IMR-90 (cell line): ENCODE measurements at regions not wholly inside any gene's neighbourhood (a gene's known extent, or its start where the extent isn't known, plus 50 kb on each side); places are given as distances from the start of the nearest gene placed in this dataset.

Experiments
- ATAC-seq: fragments of 200-7000 bp; cut with Tn5 transposase; 2 replicates; pipeline ENCODE4 v1.9.1; 2020; ENCODE audit warnings: low read depth, mild to moderate bottlenecking, moderate library complexity
- BruUV-seq: library from RNA; stranded (reverse); fragments of 400-500 nt; replicated peaks from 2 replicates; lab custom pipeline; 2021; lab: Mats Ljungman, UMichigan
- CTCF ChIA-PET: fragments of 300-600 bp; formaldehyde crosslinking; extraction: SDS; loops from one replicate; lab custom pipeline; 2021; ENCODE audit warnings: antibody characterized with exemption; lab: Yijun Ruan, JAX
- POLR2A ChIA-PET: fragments of 300-600 bp; sonication (Branson Sonifier 250); formaldehyde crosslinking; loops from one replicate; lab custom pipeline; 2022; ENCODE audit warnings: antibody characterized with exemption; ENCODE audit not compliant: unreplicated experiment; lab: Charles Lee
- DNase-seq: peaks from one replicate; pipeline ENCODE4 v3.0.0; 2013
- H2AFZ ChIP-seq: replicated peaks from 2 replicates; pipeline ENCODE3; 2013; ENCODE audit warnings: low read length, mild to moderate bottlenecking; ENCODE audit not compliant: poor library complexity
- H2AK5ac ChIP-seq: 2 replicates; pipeline ENCODE4 v1.6.1; 2013; ENCODE audit warnings: low read depth, low read length, inconsistent platforms
- H2AK9ac ChIP-seq: replicated peaks from 2 replicates; pipeline ENCODE3; 2013; ENCODE audit warnings: mild to moderate bottlenecking, low read depth, low read length, moderate library complexity; ENCODE audit not compliant: poor library complexity
- H2BK120ac ChIP-seq: 2 replicates; pipeline ENCODE4 v1.6.1; 2013; ENCODE audit warnings: low read depth, low read length, inconsistent platforms
- H2BK15ac ChIP-seq: 3 replicates; pipeline ENCODE4 v1.6.1; 2013; ENCODE audit warnings: low read depth, low read length, inconsistent platforms
- H2BK20ac ChIP-seq: 2 replicates; pipeline ENCODE4 v1.6.1; 2013; ENCODE audit warnings: low read depth, mild to moderate bottlenecking, inconsistent platforms, low read length, moderate library complexity
- H2BK5ac ChIP-seq: 2 replicates; pipeline ENCODE4 v1.6.1; 2013; ENCODE audit warnings: mild to moderate bottlenecking, low read depth, low read length, inconsistent platforms; ENCODE audit not compliant: poor library complexity, severe bottlenecking
- H3K14ac ChIP-seq: replicated peaks from 2 replicates; pipeline ENCODE4 v1.6.1; 2013; ENCODE audit warnings: low read depth, low read length, inconsistent platforms
- H3K18ac ChIP-seq: 2 replicates; pipeline ENCODE4 v1.6.1; 2013; ENCODE audit warnings: low read depth, low read length, control low read depth
- H3K23ac ChIP-seq: 2 replicates; pipeline ENCODE4 v1.6.1; 2013; ENCODE audit warnings: low read depth, low read length, inconsistent platforms
- H3K27ac ChIP-seq: 2 replicates; pipeline ENCODE4 v1.5.1; 2013; ENCODE audit warnings: mild to moderate bottlenecking, control low read depth, low read length; ENCODE audit not compliant: insufficient read depth
- H3K27me3 ChIP-seq: 2 replicates; pipeline ENCODE4 v1.6.1; 2013; ENCODE audit warnings: low read length; ENCODE audit not compliant: control insufficient read depth, insufficient read depth
- H3K36me3 ChIP-seq: 2 replicates; pipeline ENCODE4 v1.6.1; 2013; ENCODE audit warnings: low read length, mixed read lengths; ENCODE audit not compliant: control insufficient read depth, insufficient read depth
- H3K4ac ChIP-seq: 2 replicates; pipeline ENCODE4 v1.6.1; 2013; ENCODE audit warnings: low read depth, low read length, inconsistent platforms
- H3K4me1 ChIP-seq: 2 replicates; pipeline ENCODE4 v1.6.1; 2013; ENCODE audit warnings: low read length, mixed read lengths; ENCODE audit not compliant: control insufficient read depth, insufficient read depth
- H3K4me2 ChIP-seq: 2 replicates; pipeline ENCODE4 v1.6.1; 2013; ENCODE audit warnings: low read depth, mild to moderate bottlenecking, control low read depth, low read length, moderate library complexity
- H3K4me3 ChIP-seq: 2 replicates; pipeline ENCODE4 v1.5.1; 2013; ENCODE audit warnings: low read depth, mild to moderate bottlenecking, control low read depth, low read length, moderate library complexity; ENCODE audit not compliant: insufficient read depth
- H3K56ac ChIP-seq: 2 replicates; pipeline ENCODE4 v1.6.1; 2013; ENCODE audit warnings: low read length, inconsistent platforms; ENCODE audit not compliant: insufficient read depth; ENCODE audit errors: extremely low read depth
- H3K79me1 ChIP-seq, 2 experiments: 2 replicates each; pipeline ENCODE4 v1.6.1; 2013; ENCODE audit warnings: low read length in 2 of 2, inconsistent platforms in 1 of 2, low read depth in 1 of 2
- H3K9ac ChIP-seq: 2 replicates; pipeline ENCODE4 v1.6.1; 2013; ENCODE audit warnings: low read depth, low read length, control low read depth
- H3K9me1 ChIP-seq: 2 replicates; pipeline ENCODE4 v1.6.1; 2013; ENCODE audit warnings: low read length, inconsistent platforms; ENCODE audit not compliant: insufficient read depth
- H3K9me3 ChIP-seq: 2 replicates; pipeline ENCODE4 v1.6.1; 2013; ENCODE audit warnings: low read length; ENCODE audit not compliant: control insufficient read depth, insufficient read depth
- H4K20me1 ChIP-seq: 2 replicates; pipeline ENCODE4 v1.6.1; 2013; ENCODE audit warnings: low read length, inconsistent platforms; ENCODE audit not compliant: insufficient read depth
- H4K5ac ChIP-seq: 2 replicates; pipeline ENCODE4 v1.6.1; 2013; ENCODE audit warnings: mild to moderate bottlenecking, low read depth, low read length, control low read depth
- H4K8ac ChIP-seq, 2 experiments: 2 replicates each; pipeline ENCODE4 v1.6.1; 2013; ENCODE audit warnings: low read depth in 2 of 2, low read length in 2 of 2, control low read depth in 1 of 2, inconsistent platforms in 1 of 2
- H4K91ac ChIP-seq: 2 replicates; pipeline ENCODE4 v1.6.1; 2013; ENCODE audit warnings: low read depth, low read length, inconsistent platforms; ENCODE audit not compliant: insufficient read depth
- CEBPB ChIP-seq: IDR thresholded peaks from 2 replicates; pipeline ENCODE4 v1.6.1; 2012; ENCODE audit warnings: low read depth, low read length, improper control_type of control experiment
- CHD1 ChIP-seq: IDR thresholded peaks from 2 replicates; pipeline ENCODE4 v1.6.1; 2012; ENCODE audit warnings: low read depth, low read length, improper control_type of control experiment
- ELK1 ChIP-seq: fragments of 150-350 bp; IDR thresholded peaks from 2 replicates; pipeline ENCODE4 v1.6.1; 2016; ENCODE audit warnings: low read depth, mild to moderate bottlenecking, low read length, moderate library complexity, borderline replicate concordance
- FOS ChIP-seq: fragments of 150-350 bp; IDR thresholded peaks from 2 replicates; pipeline ENCODE4 v1.6.1; 2016; ENCODE audit warnings: low read depth, low read length
- MAFK ChIP-seq: IDR thresholded peaks from 2 replicates; pipeline ENCODE4 v1.6.1; 2012; ENCODE audit warnings: low read depth, low read length, improper control_type of control experiment
- MAZ ChIP-seq: IDR thresholded peaks from 2 replicates; pipeline ENCODE4 v1.6.1; 2012; ENCODE audit warnings: low read depth, mild to moderate bottlenecking, low read length, improper control_type of control experiment, moderate library complexity, borderline replicate concordance
- NFE2L2 ChIP-seq: fragments of 150-350 bp; IDR thresholded peaks from 2 replicates; pipeline ENCODE4 v1.6.1; 2016; ENCODE audit warnings: low read depth, mild to moderate bottlenecking, low read length
- RAD21 ChIP-seq: IDR thresholded peaks from 2 replicates; pipeline ENCODE4 v1.6.1; 2012; ENCODE audit warnings: low read length, improper control_type of control experiment
- RFX5 ChIP-seq: IDR thresholded peaks from 2 replicates; pipeline ENCODE4 v1.8.0; 2012; ENCODE audit warnings: low read depth, mild to moderate bottlenecking, low read length, moderate library complexity
- SMC3 ChIP-seq: fragments of 150-350 bp; IDR thresholded peaks from 2 replicates; pipeline ENCODE4 v1.6.1; 2016; ENCODE audit warnings: low read depth, mild to moderate bottlenecking, antibody characterized with exemption, low read length, moderate library complexity
- USF2 ChIP-seq: fragments of 150-350 bp; IDR thresholded peaks from 2 replicates; pipeline ENCODE4 v1.6.1; 2017; ENCODE audit warnings: mild to moderate bottlenecking, antibody characterized with exemption, low read length, low read depth
- WGBS, 2 experiments: methylation state at CpG; one replicate each; pipeline versions ENCODE4 v1.1.5 to v1.1.7; 2013; ENCODE audit warnings: missing lambda C conversion rate in 2 of 2; ENCODE audit not compliant: insufficient read length in 1 of 2; ENCODE audit errors: extremely low coverage in 2 of 2; 5-methylcytosine and 5-hydroxymethylcytosine counted together
- dilution Hi-C: fragments of 300-500 bp; cut with HindIII; formaldehyde crosslinking; loops from one replicate; pipeline ENCODE4 v1.14.3; 2018; ENCODE audit warnings: low sequenced_read_pairs; ENCODE audit not compliant: unreplicated experiment
- in situ Hi-C: fragments of 300-500 bp; cut with MboI; formaldehyde crosslinking; loops from 3 replicates; pipeline ENCODE4 v1.14.3; 2019; ENCODE audit warnings: low sequenced_read_pairs, inconsistent platforms, mixed read lengths
- intact Hi-C: fragments of 100-400 bp; cut with micrococcal nuclease; formaldehyde crosslinking; loops from 2 replicates; pipeline ENCODE4 v1.10.0; 2022
- TF ChIP-seq, protein P1 (sequence below): conservative IDR thresholded peaks from 2 replicates; pipeline ENCODE4 v1.5.1; 2012; ENCODE audit warnings: mild to moderate bottlenecking, low read depth, low read length, improper control_type of control experiment

DNA sequence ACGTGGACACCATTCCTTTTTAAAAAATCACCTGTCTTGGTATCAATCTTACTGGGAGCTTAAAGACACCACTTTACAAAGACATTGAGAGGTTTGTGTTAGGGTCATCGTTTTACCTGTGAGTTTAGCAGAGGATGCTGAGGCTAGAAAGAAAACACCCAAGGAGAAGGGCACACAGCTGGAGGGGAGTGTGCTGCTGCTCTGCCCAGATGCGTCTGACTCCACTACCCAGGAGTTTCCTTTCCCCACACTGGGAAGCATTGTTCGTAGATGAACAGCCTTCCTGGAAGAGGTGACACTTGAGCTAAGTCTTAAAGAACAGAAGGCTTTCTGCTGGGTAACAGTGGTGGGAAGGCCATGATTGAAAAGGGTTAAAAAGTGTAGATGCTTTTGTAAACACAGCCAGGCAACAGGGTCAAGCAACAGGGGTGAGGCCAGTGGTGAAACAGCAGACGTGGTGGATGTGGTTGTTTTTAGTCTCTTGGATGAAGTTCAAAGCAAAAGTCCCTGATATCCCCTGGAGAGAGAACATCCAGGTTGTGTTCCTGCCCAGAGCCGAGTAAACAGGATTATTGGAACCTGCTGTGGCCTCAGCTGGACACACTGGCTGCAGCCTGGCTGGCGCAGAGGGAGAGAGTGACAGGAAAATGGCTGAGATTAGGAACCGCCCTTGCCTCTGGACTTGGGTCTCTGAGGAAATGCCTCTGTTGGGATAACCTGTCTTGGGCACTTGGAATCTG, 198.6 kb upstream of the JUN start:
- Histone ChIP-seq H3K27me3 (no peaks in the 10 kb centered on the region; the same call in 1 of the 2 replicates), H3K4me3 (no peak overlapping the region), H3K14ac (0 out of 2 replicates have a peak overlapping the region, but pooled peaks have one; percentile 31), H2AK5ac (no peak overlapping the region), H3K4ac (no peak overlapping the region), H3K23ac (no peak overlapping the region), H4K91ac (no peak overlapping the region), H3K9ac (no peak overlapping the region), H4K20me1 (no peaks in the 10 kb centered on the region), H3K79me1 (no peaks in the 10 kb centered on the region), H2BK20ac (no peak overlapping the region), H3K4me1 (peaks cover 7% of the 10 kb centered on the region; the same call in 1 of the 2 replicates), H3K56ac (no peak overlapping the region), H3K27ac (no peak overlapping the region), H3K4me2 (no peak overlapping the region), H2BK15ac (no peak overlapping the region), H2AFZ (peak overlapping the region; percentile 5), H4K5ac (peak overlapping the region; percentile 19; the same call in 1 of the 2 replicates), H4K8ac (no peak overlapping the region), H2BK5ac (no peak overlapping the region), H3K36me3 (no peaks in the 10 kb centered on the region), H3K9me3 (no peaks in the 10 kb centered on the region), H3K9me1 (no peaks in the 10 kb centered on the region), H2BK120ac (no peak overlapping the region), H3K18ac (no peak overlapping the region; the same call in 1 of the 2 replicates), H2AK9ac (no peak overlapping the region)
- ChIA-PET POLR2A (no interaction called here), CTCF (no interaction called here)
- TF ChIP-seq RFX5 (no peak), FOS (no peak), USF2 (no peak), ELK1 (no peak), RAD21 (no peak), MAZ (no peak), CHD1 (no peak), MAFK (no peak), SMC3 (no peak), NFE2L2 (no peak), CEBPB (no peak)
- TF ChIP-seq, protein P1, sequence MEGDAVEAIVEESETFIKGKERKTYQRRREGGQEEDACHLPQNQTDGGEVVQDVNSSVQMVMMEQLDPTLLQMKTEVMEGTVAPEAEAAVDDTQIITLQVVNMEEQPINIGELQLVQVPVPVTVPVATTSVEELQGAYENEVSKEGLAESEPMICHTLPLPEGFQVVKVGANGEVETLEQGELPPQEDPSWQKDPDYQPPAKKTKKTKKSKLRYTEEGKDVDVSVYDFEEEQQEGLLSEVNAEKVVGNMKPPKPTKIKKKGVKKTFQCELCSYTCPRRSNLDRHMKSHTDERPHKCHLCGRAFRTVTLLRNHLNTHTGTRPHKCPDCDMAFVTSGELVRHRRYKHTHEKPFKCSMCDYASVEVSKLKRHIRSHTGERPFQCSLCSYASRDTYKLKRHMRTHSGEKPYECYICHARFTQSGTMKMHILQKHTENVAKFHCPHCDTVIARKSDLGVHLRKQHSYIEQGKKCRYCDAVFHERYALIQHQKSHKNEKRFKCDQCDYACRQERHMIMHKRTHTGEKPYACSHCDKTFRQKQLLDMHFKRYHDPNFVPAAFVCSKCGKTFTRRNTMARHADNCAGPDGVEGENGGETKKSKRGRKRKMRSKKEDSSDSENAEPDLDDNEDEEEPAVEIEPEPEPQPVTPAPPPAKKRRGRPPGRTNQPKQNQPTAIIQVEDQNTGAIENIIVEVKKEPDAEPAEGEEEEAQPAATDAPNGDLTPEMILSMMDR = no peak
- intact Hi-C loops = loop anchor here (5.0 kb wide), 1 partner anchor 65 kb away; no protein-coding TSS in a partner anchor
- WGBS, 2 experiments = 16% methylated on average over 2 of the region's 8 CpGs; no CpG with 5 or more reads in 1 of the 2 experiments
- dilution Hi-C loops = no loop called here
- BruUV-seq = no TSS peak
- no peak for DNase-seq
- in situ Hi-C loops = no loop called here
- no peak for ATAC-seq
